ENCODE measurements at regions not wholly inside any gene's neighbourhood (a gene's known extent, or its start where the extent isn't known, plus 50 kb on each side); places are given as distances from the start of the nearest gene placed in this dataset.

DNA sequence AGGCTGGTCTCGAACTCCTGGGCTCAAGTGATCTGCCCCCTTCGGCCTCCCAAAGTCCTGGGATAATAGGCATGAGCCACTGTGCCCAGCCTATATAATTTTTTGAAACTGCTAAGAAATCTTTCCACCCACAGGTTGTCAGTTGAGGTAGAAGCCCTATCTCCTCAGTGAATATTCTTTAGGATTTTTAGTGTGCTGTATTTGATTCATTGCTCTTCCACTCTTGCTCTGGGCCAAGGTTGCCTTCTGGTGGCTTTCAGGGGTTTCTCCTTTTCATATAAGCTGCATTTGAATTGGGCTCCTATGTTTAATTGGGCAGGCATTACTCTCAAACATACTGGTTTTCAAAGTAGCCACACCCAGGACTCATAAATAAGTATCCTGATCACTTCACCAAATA, 931.2 kb downstream of the GATA3 start:
- TF ChIP-seq POLR2A (IDR thresholded peaks at IDR 0.05): no peak
- TF ChIP-seq, protein P1, sequence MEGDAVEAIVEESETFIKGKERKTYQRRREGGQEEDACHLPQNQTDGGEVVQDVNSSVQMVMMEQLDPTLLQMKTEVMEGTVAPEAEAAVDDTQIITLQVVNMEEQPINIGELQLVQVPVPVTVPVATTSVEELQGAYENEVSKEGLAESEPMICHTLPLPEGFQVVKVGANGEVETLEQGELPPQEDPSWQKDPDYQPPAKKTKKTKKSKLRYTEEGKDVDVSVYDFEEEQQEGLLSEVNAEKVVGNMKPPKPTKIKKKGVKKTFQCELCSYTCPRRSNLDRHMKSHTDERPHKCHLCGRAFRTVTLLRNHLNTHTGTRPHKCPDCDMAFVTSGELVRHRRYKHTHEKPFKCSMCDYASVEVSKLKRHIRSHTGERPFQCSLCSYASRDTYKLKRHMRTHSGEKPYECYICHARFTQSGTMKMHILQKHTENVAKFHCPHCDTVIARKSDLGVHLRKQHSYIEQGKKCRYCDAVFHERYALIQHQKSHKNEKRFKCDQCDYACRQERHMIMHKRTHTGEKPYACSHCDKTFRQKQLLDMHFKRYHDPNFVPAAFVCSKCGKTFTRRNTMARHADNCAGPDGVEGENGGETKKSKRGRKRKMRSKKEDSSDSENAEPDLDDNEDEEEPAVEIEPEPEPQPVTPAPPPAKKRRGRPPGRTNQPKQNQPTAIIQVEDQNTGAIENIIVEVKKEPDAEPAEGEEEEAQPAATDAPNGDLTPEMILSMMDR (IDR thresholded peaks at IDR 0.05): no peak
- WGBS, 2 donors: 96 to 100% methylated on average over 2 of the region's 2 CpGs
- Histone ChIP-seq H3K4me1 (no peaks in the 10 kb centered on the region), H3K9me3 (no peaks in the 10 kb centered on the region), H3K36me3 (no peaks in the 10 kb centered on the region), H3K27me3 (no peaks in the 10 kb centered on the region), H3K27ac (no peak overlapping the region), H3K4me3 (replicated peaks in 1 of 3) (no peak overlapping the region)
- no peak for DNase-seq
- intact Hi-C loops (cut with DNase I): no loop called here

DNA sequence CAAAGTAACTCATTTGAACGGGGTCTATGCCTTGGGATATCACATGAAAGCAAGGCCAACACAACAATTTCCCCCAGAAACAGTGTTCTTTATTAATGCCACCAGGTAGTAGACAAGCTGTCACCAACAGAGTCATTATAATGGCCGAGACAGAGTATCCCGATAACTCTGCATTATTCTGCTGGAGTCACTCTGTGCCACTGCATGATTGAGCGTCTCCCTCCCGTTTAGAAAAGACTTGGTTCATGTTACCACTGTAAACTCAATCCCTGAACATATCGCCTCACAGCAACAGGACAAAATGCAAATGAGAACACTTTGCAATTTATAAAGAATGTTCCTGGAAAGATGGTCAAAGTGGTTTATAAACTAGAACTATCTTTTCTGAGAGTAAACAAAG, 932.5 kb downstream of the GATA3 start:
- 84 to 89% methylated on average over 6 of the region's 6 CpGs for WGBS, 2 donors
- H3K9me3 ChIP-seq: no peaks in the 10 kb centered on the region
- no peaks in the 10 kb centered on the region for H3K4me1 ChIP-seq
- DNase-seq: no peak
- intact Hi-C loops (cut with DNase I): no loop called here
- H3K4me3 ChIP-seq (replicated peaks in 1 of 3): no peak overlapping the region
- no peak for TF ChIP-seq POLR2A (IDR thresholded peaks at IDR 0.05)
- TF ChIP-seq, protein P1 (IDR thresholded peaks at IDR 0.05): no peak
- no peaks in the 10 kb centered on the region for H3K36me3 ChIP-seq
- no peaks in the 10 kb centered on the region for H3K27me3 ChIP-seq
- no peak overlapping the region for H3K27ac ChIP-seq

DNA sequence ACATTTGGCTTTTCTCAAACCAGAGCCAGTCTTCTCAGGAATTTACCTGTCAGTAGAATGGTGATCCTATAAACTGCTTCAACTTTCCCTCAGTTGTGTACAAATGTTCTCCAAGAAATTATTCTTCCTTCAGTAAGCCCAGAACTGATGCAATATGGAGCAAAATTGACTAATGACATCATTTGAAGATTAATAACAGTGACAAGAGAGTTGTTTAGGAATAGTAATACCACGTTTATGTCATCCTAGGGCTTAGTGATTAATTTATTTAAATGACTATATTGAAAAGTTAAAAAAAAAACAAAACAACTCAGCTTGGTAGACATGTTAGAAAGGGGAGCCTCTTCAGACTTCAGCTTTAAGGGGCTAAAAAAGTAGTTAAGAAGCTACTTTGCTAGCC, 933.2 kb downstream of the GATA3 start:
- no peak overlapping the region for H3K27ac ChIP-seq
- intact Hi-C loops (cut with DNase I): no loop called here
- H3K27me3 ChIP-seq: no peaks in the 10 kb centered on the region

DNA sequence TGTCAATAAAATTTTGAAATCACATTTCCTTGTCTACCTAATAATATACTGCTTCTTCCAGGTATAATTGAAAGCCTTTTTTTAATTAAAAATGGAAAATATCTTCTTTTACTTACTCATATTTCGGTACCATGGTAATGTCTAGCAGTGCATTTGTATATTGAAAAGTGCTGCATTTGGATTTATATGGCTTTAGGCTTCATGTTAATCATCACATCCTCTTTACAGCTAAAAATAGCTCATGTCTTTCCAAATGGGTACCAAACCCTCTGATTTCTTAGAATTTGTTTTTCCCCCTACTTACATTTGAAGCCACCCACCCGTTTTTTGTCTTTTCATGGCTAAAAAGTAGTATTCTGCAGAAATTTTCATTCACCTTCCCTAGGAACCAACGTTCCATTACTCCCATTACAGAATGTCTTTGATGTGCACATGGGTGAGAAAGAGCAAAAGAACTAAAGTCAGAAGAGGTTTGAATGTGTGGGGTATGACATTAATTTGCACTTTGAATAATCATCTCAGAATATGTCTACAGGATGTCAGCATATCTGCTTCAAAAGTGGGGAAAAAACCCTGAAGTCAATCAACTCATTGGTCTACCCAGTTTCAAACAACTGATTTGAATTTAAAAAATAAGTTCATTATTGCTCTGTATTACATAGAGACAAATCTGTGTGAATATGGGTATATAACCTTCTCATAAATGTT, 935.9 kb downstream of the GATA3 start:
- Histone ChIP-seq H3K4me3 (replicated peaks in 1 of 3) (no peak overlapping the region), H3K36me3 (no peaks in the 10 kb centered on the region), H3K27me3 (no peaks in the 10 kb centered on the region), H3K9me3 (no peaks in the 10 kb centered on the region), H3K27ac (no peak overlapping the region), H3K4me1 (no peaks in the 10 kb centered on the region)
- no peak for DNase-seq
- TF ChIP-seq, protein P1 (IDR thresholded peaks at IDR 0.05): no peak
- TF ChIP-seq POLR2A (IDR thresholded peaks at IDR 0.05): no peak
- intact Hi-C loops (cut with DNase I): no loop called here
- WGBS, 2 donors: 73 to 82% methylated on average over 3 of the region's 3 CpGs

More for the DNA sequence above, 933.2 kb downstream of the GATA3 start:
- no peak for DNase-seq
- Histone ChIP-seq H3K4me3 (replicated peaks in 1 of 3) (no peak overlapping the region), H3K4me1 (no peaks in the 10 kb centered on the region), H3K36me3 (no peaks in the 10 kb centered on the region), H3K9me3 (no peaks in the 10 kb centered on the region)
- WGBS, 2 donors: 64 to 67% methylated on average over 1 of the region's 1 CpG
- TF ChIP-seq, protein P1 (IDR thresholded peaks at IDR 0.05): no peak
- no peak for TF ChIP-seq POLR2A (IDR thresholded peaks at IDR 0.05)

DNA sequence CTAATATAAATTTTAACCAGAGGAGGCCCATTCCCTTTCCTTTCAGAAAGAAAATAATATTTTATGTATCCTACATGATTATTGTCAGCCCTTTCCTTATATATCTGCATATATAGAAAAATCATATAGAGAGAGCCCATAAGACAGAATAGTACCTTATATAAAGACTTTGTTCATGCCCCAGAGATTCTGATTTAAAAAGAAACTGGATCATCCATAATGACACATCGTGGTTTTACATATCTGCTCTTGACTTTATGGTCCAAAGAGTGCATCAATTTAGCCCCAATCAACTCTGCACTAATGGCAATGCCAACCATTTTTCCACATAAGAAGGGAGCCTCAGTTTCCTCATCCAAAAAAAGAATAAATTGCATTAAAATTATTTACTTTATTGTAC, 937.5 kb downstream of the GATA3 start:
- no peaks in the 10 kb centered on the region for H3K4me1 ChIP-seq
- H3K4me3 ChIP-seq (replicated peaks in 1 of 3): no peak overlapping the region
- 90 to 91% methylated on average over 1 of the region's 1 CpG for WGBS, 2 donors
- DNase-seq: no peak
- no peak overlapping the region for H3K27ac ChIP-seq
- no peaks in the 10 kb centered on the region for H3K36me3 ChIP-seq
- intact Hi-C loops (cut with DNase I): no loop called here
- no peak for TF ChIP-seq POLR2A (IDR thresholded peaks at IDR 0.05)
- TF ChIP-seq, protein P1 (IDR thresholded peaks at IDR 0.05): no peak
- H3K27me3 ChIP-seq: no peaks in the 10 kb centered on the region
- no peaks in the 10 kb centered on the region for H3K9me3 ChIP-seq

All from thyroid gland (tissue), 4 donors.